ENCODE measurements at regions not wholly inside any gene's neighbourhood (a gene's known extent, or its start where the extent isn't known, plus 50 kb on each side); places are given as distances from the start of the nearest gene placed in this dataset.

DNA sequence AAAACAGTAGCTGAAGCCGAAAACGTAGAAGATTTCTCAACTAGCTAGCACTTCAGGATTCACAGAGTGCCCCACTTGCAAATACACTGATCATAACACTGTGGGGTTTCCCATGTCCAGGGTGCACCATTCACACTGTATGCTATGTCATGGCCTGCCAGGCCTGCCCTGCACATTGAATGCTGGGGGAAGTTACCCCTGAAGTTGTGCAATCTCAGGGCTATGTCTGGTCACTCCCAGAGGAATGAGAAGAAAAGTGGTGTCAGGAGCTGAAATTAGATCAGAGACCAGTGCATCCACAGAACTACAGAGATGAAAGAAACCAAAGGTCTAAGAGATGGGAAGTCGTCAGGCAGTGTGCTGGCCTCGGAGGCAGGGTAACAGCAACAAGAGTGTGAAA, 196.8 kb downstream of the RAP2A start:
- WGBS (ENCODE audit: low lambda C conversion rate, missing lambda C conversion rate) = 87% methylated on average over 4 of the region's 4 CpGs
- Histone ChIP-seq H3K4me3 (no peak overlapping the region), H2AFZ (no peak overlapping the region), H3K4me1 (ENCODE audit: insufficient read depth) (no peaks in the 10 kb centered on the region), H3K27ac (no peak overlapping the region), H3K9me2 (replicated peaks; ENCODE audit: insufficient read depth) (no peaks in the 10 kb centered on the region), H3K79me2 (no peaks in the 10 kb centered on the region), H3K27me3 (no peaks in the 10 kb centered on the region), H3K9me3 (ENCODE audit: low read depth) (no peaks in the 10 kb centered on the region), H4K20me1 (ENCODE audit: insufficient read depth, poor library complexity, severe bottlenecking) (no peaks in the 10 kb centered on the region), H3K36me3 (replicated peaks; ENCODE audit: insufficient read depth, low read depth) (no peaks in the 10 kb centered on the region), H3K4me2 (no peak overlapping the region)
- no peak for DNase-seq (ENCODE audit: low spot score)
- TF ChIP-seq EZH2 (IDR thresholded peaks at IDR 0.05; ENCODE audit: borderline replicate concordance) (no peak), EZH2phosphoT487 (IDR thresholded peaks at IDR 0.05; ENCODE audit: low read depth, severe bottlenecking, unreplicated experiment) (no peak)
- TF ChIP-seq, protein P1, sequence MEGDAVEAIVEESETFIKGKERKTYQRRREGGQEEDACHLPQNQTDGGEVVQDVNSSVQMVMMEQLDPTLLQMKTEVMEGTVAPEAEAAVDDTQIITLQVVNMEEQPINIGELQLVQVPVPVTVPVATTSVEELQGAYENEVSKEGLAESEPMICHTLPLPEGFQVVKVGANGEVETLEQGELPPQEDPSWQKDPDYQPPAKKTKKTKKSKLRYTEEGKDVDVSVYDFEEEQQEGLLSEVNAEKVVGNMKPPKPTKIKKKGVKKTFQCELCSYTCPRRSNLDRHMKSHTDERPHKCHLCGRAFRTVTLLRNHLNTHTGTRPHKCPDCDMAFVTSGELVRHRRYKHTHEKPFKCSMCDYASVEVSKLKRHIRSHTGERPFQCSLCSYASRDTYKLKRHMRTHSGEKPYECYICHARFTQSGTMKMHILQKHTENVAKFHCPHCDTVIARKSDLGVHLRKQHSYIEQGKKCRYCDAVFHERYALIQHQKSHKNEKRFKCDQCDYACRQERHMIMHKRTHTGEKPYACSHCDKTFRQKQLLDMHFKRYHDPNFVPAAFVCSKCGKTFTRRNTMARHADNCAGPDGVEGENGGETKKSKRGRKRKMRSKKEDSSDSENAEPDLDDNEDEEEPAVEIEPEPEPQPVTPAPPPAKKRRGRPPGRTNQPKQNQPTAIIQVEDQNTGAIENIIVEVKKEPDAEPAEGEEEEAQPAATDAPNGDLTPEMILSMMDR (IDR thresholded peaks at IDR 0.05; ENCODE audit: poor library complexity) = no peak

DNA sequence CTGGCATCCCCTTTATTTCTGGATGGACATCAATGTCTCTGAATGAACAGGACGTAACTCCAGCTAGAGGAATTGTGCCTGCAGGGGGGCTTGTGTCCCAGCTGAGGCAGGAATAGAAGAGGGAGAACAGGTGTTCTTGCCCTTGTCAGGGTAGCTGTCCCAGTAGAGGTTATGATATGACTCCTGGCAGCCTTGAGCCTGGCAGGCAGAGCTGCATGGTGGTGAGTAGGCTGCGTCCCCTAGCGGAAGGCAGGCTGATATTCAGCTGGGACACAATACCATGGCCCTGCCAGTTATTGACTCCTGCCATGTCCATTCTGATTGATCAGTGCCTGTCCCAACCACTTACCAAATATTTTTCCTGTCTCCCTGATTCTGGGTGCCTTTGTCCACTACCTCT, 197.2 kb downstream of the RAP2A start:
- TF ChIP-seq EZH2 (IDR thresholded peaks at IDR 0.05; ENCODE audit: borderline replicate concordance) (no peak), EZH2phosphoT487 (IDR thresholded peaks at IDR 0.05; ENCODE audit: low read depth, severe bottlenecking, unreplicated experiment) (no peak)
- TF ChIP-seq, protein P1 (IDR thresholded peaks at IDR 0.05; ENCODE audit: poor library complexity) = no peak
- 68% methylated on average over 3 of the region's 3 CpGs for WGBS (ENCODE audit: low lambda C conversion rate, missing lambda C conversion rate)
- Histone ChIP-seq H3K27ac (no peak overlapping the region), H3K79me2 (no peaks in the 10 kb centered on the region), H3K36me3 (replicated peaks; ENCODE audit: insufficient read depth, low read depth) (no peaks in the 10 kb centered on the region), H3K4me2 (no peak overlapping the region), H3K4me1 (ENCODE audit: insufficient read depth) (no peaks in the 10 kb centered on the region), H2AFZ (no peak overlapping the region), H3K4me3 (no peak overlapping the region), H3K27me3 (no peaks in the 10 kb centered on the region), H3K9me3 (ENCODE audit: low read depth) (no peaks in the 10 kb centered on the region), H4K20me1 (ENCODE audit: insufficient read depth, poor library complexity, severe bottlenecking) (no peaks in the 10 kb centered on the region), H3K9me2 (replicated peaks; ENCODE audit: insufficient read depth) (no peaks in the 10 kb centered on the region)
- DNase-seq (ENCODE audit: low spot score) = no peak

DNA sequence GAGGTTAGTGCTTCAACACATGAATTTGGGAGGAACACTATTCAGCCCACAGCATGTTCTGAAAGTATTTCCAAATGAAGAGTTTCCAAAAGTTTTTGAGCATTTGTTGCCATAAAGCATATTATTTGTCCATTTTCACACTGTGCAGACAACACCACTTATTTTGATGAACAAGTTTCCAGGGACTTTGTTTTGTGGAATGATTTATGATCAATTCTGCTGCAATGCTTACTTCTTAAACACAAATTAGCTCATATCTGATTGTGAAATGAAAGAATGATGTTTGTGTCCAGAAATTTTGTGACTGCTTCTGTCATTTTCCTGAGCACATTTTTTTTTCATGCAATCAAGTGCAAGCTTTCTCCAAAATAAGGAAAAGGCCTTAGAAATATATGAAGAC, 205.3 kb downstream of the RAP2A start:
- Histone ChIP-seq H2AFZ (no peak overlapping the region), H4K20me1 (ENCODE audit: insufficient read depth, poor library complexity, severe bottlenecking) (no peaks in the 10 kb centered on the region), H3K27ac (no peak overlapping the region), H3K4me1 (ENCODE audit: insufficient read depth) (no peaks in the 10 kb centered on the region), H3K36me3 (replicated peaks; ENCODE audit: insufficient read depth, low read depth) (no peaks in the 10 kb centered on the region), H3K9me3 (ENCODE audit: low read depth) (no peaks in the 10 kb centered on the region), H3K4me3 (no peak overlapping the region), H3K27me3 (no peaks in the 10 kb centered on the region), H3K9me2 (replicated peaks; ENCODE audit: insufficient read depth) (no peaks in the 10 kb centered on the region), H3K79me2 (no peaks in the 10 kb centered on the region), H3K4me2 (no peak overlapping the region)
- TF ChIP-seq, protein P1 (IDR thresholded peaks at IDR 0.05; ENCODE audit: poor library complexity) = no peak
- TF ChIP-seq EZH2phosphoT487 (IDR thresholded peaks at IDR 0.05; ENCODE audit: low read depth, severe bottlenecking, unreplicated experiment) (no peak), EZH2 (IDR thresholded peaks at IDR 0.05; ENCODE audit: borderline replicate concordance) (no peak)
- DNase-seq (ENCODE audit: low spot score) = no peak

DNA sequence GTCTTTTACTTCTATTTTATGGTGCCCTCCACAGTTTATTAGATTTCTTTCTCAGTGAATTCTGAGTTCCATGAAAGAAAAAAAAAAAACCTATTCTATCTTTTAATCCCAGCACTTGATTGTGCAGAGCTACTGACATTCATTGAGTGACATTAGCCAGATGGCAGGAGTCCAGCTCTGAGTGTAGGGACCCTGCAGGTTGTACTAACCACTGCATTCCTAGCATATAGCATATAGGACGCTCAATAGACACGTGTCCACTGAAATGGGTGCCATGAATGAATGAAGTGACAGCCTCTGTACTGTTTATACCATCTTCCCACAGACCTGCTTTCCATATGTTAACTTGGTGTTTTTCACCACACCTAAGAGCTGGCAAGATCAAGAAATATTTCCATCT, 206.3 kb downstream of the RAP2A start:
- 67% methylated on average over 2 of the region's 2 CpGs for WGBS (ENCODE audit: low lambda C conversion rate, missing lambda C conversion rate)
- no peaks in the 10 kb centered on the region for H3K36me3 ChIP-seq (replicated peaks; ENCODE audit: insufficient read depth, low read depth)
- H2AFZ ChIP-seq = no peak overlapping the region
- no peaks in the 10 kb centered on the region for H3K79me2 ChIP-seq
- TF ChIP-seq EZH2phosphoT487 (IDR thresholded peaks at IDR 0.05; ENCODE audit: low read depth, severe bottlenecking, unreplicated experiment) (no peak), EZH2 (IDR thresholded peaks at IDR 0.05; ENCODE audit: borderline replicate concordance) (no peak)
- TF ChIP-seq, protein P1 (IDR thresholded peaks at IDR 0.05; ENCODE audit: poor library complexity) = no peak
- no peaks in the 10 kb centered on the region for H3K4me1 ChIP-seq (ENCODE audit: insufficient read depth)
- H3K4me3 ChIP-seq = no peak overlapping the region
- H3K9me2 ChIP-seq (replicated peaks; ENCODE audit: insufficient read depth) = no peaks in the 10 kb centered on the region
- no peaks in the 10 kb centered on the region for H3K9me3 ChIP-seq (ENCODE audit: low read depth)
- no peak overlapping the region for H3K27ac ChIP-seq
- H4K20me1 ChIP-seq (ENCODE audit: insufficient read depth, poor library complexity, severe bottlenecking) = no peaks in the 10 kb centered on the region
- DNase-seq (ENCODE audit: low spot score) = no peak
- H3K27me3 ChIP-seq = no peaks in the 10 kb centered on the region
- H3K4me2 ChIP-seq = no peak overlapping the region

Measured in hepatocyte (in vitro differentiated cells).